ENCODE measurements at regions not wholly inside any gene's neighbourhood (a gene's known extent, or its start where the extent isn't known, plus 50 kb on each side); places are given as distances from the start of the nearest gene placed in this dataset.

- peak overlapping the region; percentile 30; the same call in 1 of the 2 replicates for H3K4me2 ChIP-seq
- ChIA-PET CTCF (interaction anchor here (0.6 to 2.0 kb wide), 4 partner anchors 13 to 341 kb away, joined by 3 to 5 read pairs (median 4); no protein-coding TSS in a partner anchor), POLR2A (interaction anchor here (0.6 kb wide), 1 partner anchor 61 kb away, joined by 3 read pairs; no protein-coding TSS in a partner anchor)
- peaks cover 9% of the 10 kb centered on the region; the same call in 1 of the 2 replicates for H4K20me1 ChIP-seq (ENCODE audit: insufficient read depth)
- H3F3A ChIP-seq (replicated peaks; ENCODE audit: insufficient read depth): peaks cover 15% of the 10 kb centered on the region
- no peak overlapping the region for H3K4me3 ChIP-seq (ENCODE audit: low read depth in 2 of 2, low read length in 1 of 2)
- no peak for DNase-seq
- H3K9me2 ChIP-seq: no peaks in the 10 kb centered on the region
- H3K27me3 ChIP-seq (ENCODE audit: insufficient read depth): no peaks in the 10 kb centered on the region
- peaks cover 7% of the 10 kb centered on the region; the same call in 1 of the 2 replicates for H3K79me2 ChIP-seq (ENCODE audit: insufficient read depth)
- peak overlapping the region in 1 of 2 experiments; percentile 42; a peak in 3 of 4 replicates for H3K27ac ChIP-seq (ENCODE audit: low read depth in 2 of 2, low read length in 1 of 2)
- TF ChIP-seq YY1 (IDR thresholded peaks at IDR 0.05; ENCODE audit: low read depth) (no peak), JUND (IDR thresholded peaks at IDR 0.05) (no peak), FOSL2 (IDR thresholded peaks at IDR 0.05; ENCODE audit: borderline replicate concordance, low read depth) (peak; percentile 31; the same call in 1 of the 2 replicates)
- H3K9me3 ChIP-seq: no peaks in the 10 kb centered on the region
- no peak overlapping the region for H3K9ac ChIP-seq
- WGBS (ENCODE audit: low lambda C conversion rate): 67% methylated on average over 6 of the region's 6 CpGs
- no peaks in the 10 kb centered on the region for H3K36me3 ChIP-seq (replicated peaks in 1 of 2; ENCODE audit: control insufficient read depth in 1 of 2, insufficient read depth in 2 of 2, low read length in 1 of 2)
- H3K4me1 ChIP-seq (ENCODE audit: control insufficient read depth in 1 of 2, insufficient read depth in 2 of 2, low read depth in 1 of 2, low read length in 1 of 2): peaks cover 11 to 12% of the 10 kb centered on the region in 2 experiments; a peak in 3 of 4 replicates
- no peak overlapping the region for H2AFZ ChIP-seq (ENCODE audit: low read depth)
These were observed 473.1 kb upstream of the PODXL start for GRCh38 chr7:132029369-132030085.

GRCh38 chr7:132028144-132028920 is 471.9 kb upstream of the PODXL start:
- no peaks in the 10 kb centered on the region for H3K27me3 ChIP-seq (ENCODE audit: insufficient read depth)
- ChIA-PET POLR2A (no interaction called here), CTCF (interaction anchor here (0.8 to 1.0 kb wide), 2 partner anchors 21 to 83 kb away, joined by 3 read pairs; no protein-coding TSS in a partner anchor)
- no peak overlapping the region for H2AFZ ChIP-seq (ENCODE audit: low read depth)
- H3K9ac ChIP-seq: no peak overlapping the region
- H4K20me1 ChIP-seq (ENCODE audit: insufficient read depth): peaks cover 9% of the 10 kb centered on the region; the same call in 1 of the 2 replicates
- 81% methylated on average over 7 of the region's 7 CpGs for WGBS (ENCODE audit: low lambda C conversion rate)
- no peaks in the 10 kb centered on the region for H3K9me2 ChIP-seq
- H3K4me1 ChIP-seq (ENCODE audit: control insufficient read depth in 1 of 2, insufficient read depth in 2 of 2, low read depth in 1 of 2, low read length in 1 of 2): peaks cover 10 to 12% of the 10 kb centered on the region in 2 experiments; a peak in 3 of 4 replicates
- peaks cover 15% of the 10 kb centered on the region for H3F3A ChIP-seq (replicated peaks; ENCODE audit: insufficient read depth)
- H3K79me2 ChIP-seq (ENCODE audit: insufficient read depth): peaks cover 7% of the 10 kb centered on the region; the same call in 1 of the 2 replicates
- DNase-seq: no peak
- no peaks in the 10 kb centered on the region for H3K36me3 ChIP-seq (replicated peaks in 1 of 2; ENCODE audit: control insufficient read depth in 1 of 2, insufficient read depth in 2 of 2, low read length in 1 of 2)
- H3K27ac ChIP-seq (ENCODE audit: low read depth in 2 of 2, low read length in 1 of 2): no peak overlapping the region
- no peak overlapping the region for H3K4me3 ChIP-seq (ENCODE audit: low read depth in 2 of 2, low read length in 1 of 2)
- TF ChIP-seq NFIC (IDR thresholded peaks at IDR 0.05; ENCODE audit: borderline replicate concordance) (no peak), TAF1 (IDR thresholded peaks at IDR 0.05; ENCODE audit: borderline replicate concordance, low read depth, low read length) (no peak), MXI1 (IDR thresholded peaks at IDR 0.05; ENCODE audit: low read depth, low read length) (no peak), RFX5 (IDR thresholded peaks at IDR 0.05; ENCODE audit: low read length) (no peak)
- no peak overlapping the region for H3K4me2 ChIP-seq
- H3K9me3 ChIP-seq: no peaks in the 10 kb centered on the region

GRCh38 chr7:132024290-132024689 is 467.9 kb upstream of the PODXL start:
- Histone ChIP-seq H2AFZ (ENCODE audit: low read depth) (no peak overlapping the region), H3K4me2 (no peak overlapping the region), H3K27ac (ENCODE audit: low read depth in 2 of 2, low read length in 1 of 2) (no peak overlapping the region), H3K79me2 (ENCODE audit: insufficient read depth) (no peaks in the 10 kb centered on the region), H3K4me3 (ENCODE audit: low read depth in 2 of 2, low read length in 1 of 2) (no peak overlapping the region), H3K4me1 (ENCODE audit: control insufficient read depth in 1 of 2, insufficient read depth in 2 of 2, low read depth in 1 of 2, low read length in 1 of 2) (no peaks in the 10 kb centered on the region), H3K36me3 (replicated peaks in 1 of 2; ENCODE audit: control insufficient read depth in 1 of 2, insufficient read depth in 2 of 2, low read length in 1 of 2) (no peaks in the 10 kb centered on the region), H3F3A (replicated peaks; ENCODE audit: insufficient read depth) (peaks cover 22% of the 10 kb centered on the region), H3K27me3 (ENCODE audit: insufficient read depth) (no peaks in the 10 kb centered on the region), H3K9me3 (no peaks in the 10 kb centered on the region), H3K9ac (no peak overlapping the region), H4K20me1 (ENCODE audit: insufficient read depth) (no peaks in the 10 kb centered on the region), H3K9me2 (0 out of 2 replicates have a peak, but pooled peaks cover 5% of the 10 kb centered on the region)
- 77% methylated on average over 6 of the region's 6 CpGs for WGBS (ENCODE audit: low lambda C conversion rate)
- POLR2A ChIA-PET: no interaction called here
- DNase-seq: no peak
- CTCF ChIA-PET: interaction anchor here (1.3 to 1.5 kb wide), 2 partner anchors 20 to 79 kb away, joined by 5 to 7 read pairs; no protein-coding TSS in a partner anchor
- TF ChIP-seq YY1 (IDR thresholded peaks at IDR 0.05; ENCODE audit: low read depth) (no peak), GATA2 (CRISPR knock-in tag; IDR thresholded peaks at IDR 0.05) (no peak), MXI1 (IDR thresholded peaks at IDR 0.05; ENCODE audit: low read depth, low read length) (no peak)

All from SK-N-SH (cell line).